Left forelimb (tissue), 1 donor: ENCODE measurements at regions not wholly inside any gene's neighbourhood (a gene's known extent, or its start where the extent isn't known, plus 50 kb on each side); places are given as distances from the start of the nearest gene placed in this dataset.
"Not testable (repeated sequence)": the region's sequence is repeated elsewhere in the genome, so short reads cannot be mapped to it uniquely, and the experiment has no call there.

Experiments used
- DNase-seq: peaks from one replicate; pipeline ENCODE4 v3.0.0-alpha.2; 2018; ENCODE audit warnings: low spot score

DNA sequence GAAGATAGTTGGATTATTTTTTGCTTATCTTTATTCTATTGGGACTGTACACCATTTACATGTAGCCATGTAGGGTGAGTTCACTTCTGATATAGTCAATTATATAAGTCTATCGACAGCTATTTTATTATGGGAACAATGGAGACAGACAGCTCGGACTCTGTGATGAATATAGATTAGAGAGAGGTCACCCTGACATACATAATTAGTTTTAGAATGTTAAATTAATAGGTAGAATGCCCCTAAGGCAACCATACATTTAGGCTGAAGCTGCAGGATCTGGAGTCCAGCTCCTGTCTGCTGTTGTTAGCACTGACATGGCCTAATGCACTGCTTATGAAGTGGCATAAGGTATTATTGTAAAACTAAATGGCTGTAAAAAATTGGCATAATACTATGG is 700.8 kb downstream of the MAT2B start:
- DNase-seq, result no peak

DNA sequence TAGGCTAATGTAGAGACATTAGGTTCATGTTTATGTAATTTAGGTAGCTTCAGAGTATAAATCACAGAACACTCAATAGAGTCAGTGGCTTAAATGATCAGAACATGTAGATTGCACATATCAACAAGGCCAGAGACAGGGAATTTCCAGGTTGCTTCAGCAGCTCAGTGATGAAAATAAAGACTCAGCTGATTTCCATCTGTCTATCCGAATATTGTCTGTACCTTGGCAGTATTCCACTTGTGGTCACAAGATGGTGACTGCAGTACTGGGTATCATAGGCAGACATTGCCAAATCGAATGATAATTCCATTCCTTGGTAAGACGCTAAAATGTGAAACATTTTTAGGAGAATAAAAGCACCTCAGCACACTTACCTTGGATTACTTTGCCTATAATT is 702.2 kb downstream of the MAT2B start:
- no peak for DNase-seq

DNA sequence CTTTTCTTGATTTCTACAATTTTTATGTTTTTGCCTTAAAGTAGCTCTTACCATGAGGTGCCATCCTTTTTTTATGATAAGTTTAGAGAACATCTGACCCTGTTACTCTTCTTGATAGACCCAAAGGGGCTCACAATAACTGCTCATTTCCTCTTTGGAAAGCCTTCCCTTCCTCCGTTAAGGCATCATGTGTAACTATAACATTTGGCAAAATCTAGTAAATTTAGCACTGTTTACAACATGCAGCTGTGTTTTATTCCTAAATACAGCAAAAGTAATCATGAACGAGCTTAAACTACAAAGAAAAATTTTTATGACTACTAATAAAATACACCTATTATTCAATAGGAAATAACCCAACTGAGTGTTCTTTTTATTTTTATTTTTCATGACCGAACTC is 705.1 kb downstream of the MAT2B start:
- DNase-seq, result no peak

DNA sequence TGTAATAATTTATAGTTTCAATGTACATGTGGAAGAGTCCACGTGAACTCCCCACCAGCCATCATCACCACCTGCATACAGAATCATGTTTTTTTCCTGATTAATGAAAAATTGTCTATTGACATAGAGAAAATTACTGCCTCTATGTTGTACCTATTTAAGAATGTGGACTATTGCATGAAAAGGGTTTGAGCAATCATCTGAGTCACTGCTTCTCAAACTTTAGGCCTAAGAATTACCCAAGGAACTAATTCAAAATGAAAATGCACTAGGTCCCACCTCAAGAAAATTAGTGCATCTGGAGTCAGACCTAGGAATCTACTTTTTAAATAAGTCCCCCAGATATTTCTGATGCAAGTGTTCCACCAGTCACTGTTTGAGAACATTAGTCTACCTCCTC is 709.3 kb downstream of the MAT2B start:
- DNase-seq, result no peak

DNA sequence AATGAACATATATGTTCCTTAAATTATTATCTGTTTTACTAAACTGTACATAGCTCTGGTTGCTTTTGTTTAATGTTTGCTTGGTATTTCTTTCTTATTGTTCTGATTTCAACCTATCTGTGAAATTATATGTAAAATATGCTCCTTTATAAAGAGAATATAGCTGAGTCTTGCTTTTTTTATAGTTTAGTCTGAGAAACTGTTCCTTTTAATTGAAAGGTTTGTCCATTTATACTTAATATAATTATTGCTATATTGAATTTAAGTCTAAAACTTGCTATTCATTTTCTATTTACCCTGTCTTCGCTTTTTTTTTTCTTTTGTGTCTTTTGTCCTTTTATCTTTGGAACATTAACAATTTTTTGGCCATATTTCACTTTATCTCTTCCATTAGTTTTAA is 712.0 kb downstream of the MAT2B start:
- no peak for DNase-seq

DNA sequence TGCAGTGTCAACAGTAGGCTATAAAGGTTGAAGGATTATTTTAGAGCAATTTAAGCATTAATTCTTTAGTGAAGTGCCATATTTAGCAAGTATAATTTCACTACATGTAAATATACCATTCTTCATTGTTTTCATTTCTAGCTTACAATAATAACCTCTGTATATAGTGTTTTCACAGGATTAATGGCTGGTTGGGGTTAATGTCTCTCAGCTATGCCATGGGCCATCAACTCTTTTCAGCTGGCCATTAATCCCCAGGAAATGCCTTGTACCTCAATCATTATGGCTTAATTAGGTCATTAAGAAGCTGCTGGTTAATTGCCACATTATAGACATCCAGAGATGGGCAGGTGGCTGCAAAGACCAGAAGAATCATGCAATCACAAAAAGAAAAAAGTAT is 715.1 kb downstream of the MAT2B start:
- DNase-seq, result no peak

DNA sequence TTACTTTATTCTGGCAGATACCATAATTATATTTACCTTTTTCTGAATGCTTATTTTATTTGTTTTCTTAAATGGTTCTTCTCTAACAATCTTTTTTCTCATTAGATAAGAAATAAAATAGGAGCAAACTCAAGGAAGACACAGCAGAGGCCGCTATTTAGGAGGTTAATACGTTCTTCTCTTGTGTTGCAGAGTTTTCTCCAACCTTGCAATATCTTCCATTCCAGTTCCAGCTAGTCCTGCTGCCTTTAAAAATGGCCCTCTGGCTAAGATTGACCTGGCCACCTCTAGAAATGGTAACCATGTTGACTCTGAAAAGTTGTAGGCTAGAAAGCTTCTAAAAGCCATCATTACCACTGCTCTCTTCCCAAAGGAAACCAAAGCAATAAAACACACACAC is 718.8 kb downstream of the MAT2B start:
- no peak for DNase-seq

DNA sequence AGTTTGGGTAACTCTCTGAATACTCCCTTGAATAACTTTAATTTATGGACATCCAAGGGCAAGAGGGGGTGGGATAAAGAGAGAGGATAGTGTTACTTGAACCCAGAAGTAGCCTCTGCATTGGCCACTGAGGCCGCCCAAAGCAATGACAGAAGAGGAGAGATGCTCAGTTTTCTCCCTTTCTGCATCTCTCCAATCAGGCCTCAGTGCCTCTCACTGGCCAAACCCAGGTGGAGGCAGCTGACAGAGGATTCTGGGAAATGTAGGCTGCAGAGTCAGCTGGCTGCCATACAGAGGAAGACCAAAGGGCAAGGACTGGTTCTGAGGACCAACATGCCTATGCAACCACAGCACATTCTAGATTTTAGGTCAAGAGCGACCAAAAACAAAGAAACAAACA is 719.4 kb downstream of the MAT2B start:
- DNase-seq, result no peak

DNA sequence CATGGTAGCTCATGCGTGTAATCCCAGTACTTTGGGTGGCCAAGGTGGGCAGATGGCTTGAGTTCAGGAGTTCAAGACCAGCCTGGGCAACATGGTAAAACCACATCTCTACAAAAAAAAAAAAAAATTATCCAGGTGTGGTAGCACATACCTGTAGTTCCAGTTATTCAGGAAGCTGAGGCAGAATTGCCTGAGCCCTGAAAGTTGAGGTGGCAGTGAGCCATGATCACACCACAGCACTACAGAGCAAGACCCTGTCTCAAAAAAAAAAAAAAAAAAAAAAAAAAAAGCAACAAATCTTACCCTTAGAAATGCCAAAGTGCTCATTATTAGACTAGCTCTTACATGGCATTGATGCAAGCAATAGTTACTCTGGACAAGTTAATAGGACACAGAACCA is 724.9 kb downstream of the MAT2B start:
- DNase-seq, result no peak

DNA sequence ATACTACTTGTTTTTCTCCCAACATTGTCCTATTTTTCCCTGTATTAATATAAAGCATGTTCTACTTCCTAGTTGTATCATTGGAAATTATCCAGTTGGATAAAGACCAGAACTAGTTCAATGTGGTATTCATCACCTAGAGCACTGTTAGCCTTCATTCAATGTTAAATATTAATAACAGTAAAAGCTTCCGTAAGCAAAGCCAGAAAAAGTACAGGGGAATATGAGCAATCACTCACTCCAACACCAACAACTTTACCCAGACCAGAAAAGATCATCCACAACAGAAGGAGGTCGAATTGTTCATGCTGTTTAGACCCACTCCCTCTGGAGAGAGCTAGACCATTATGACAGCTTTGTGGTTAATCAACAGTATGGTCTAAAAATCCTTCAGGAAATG is 728.4 kb downstream of the MAT2B start:
- DNase-seq, result no peak

DNA sequence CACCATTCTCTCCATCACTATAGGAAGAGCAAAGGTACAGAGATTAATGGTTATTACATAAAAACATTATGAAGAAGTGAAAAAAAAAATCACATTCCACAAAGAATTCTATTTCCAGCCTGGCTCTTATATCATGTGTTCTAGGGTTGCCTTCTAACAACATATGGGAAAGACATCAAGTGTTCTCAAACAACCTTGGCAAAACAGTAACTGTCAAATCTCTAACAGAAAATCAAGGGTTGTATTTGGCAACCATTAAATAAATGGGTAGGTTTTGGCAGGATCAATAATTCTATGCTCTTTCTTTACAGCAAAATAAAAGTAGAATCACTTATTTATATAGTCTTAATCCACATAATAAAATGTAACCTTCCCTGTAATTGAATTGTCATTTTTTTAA is 728.9 kb downstream of the MAT2B start:
- no peak for DNase-seq

DNA sequence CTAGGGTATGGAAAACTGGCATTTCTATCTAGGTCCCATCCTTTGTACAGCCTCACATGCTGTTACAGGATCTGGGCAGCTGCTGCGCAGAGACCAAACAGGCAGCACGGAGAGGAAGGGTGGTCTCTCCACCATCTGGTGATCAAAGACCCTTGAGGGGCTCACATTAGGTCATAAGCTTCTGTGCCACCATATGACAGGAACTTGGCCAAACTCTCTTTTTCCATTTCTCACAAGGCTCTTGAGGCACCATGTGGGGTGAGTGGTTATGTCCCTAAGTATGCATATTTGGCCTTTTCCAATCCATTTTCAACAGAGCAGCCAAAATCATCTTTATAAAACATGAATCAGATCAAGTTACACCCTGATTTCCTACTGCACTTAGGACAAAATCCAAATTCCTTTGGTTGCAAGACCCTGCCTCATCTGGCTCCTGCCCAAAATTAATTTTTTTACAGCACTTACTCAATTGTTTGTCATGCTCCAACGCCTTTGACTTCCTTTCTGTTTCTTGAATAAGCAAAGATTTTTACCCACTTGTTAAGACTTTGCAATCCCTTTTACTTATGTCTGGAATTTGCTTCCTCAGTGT is 730.0 kb downstream of the MAT2B start:
- no peak for DNase-seq

DNA sequence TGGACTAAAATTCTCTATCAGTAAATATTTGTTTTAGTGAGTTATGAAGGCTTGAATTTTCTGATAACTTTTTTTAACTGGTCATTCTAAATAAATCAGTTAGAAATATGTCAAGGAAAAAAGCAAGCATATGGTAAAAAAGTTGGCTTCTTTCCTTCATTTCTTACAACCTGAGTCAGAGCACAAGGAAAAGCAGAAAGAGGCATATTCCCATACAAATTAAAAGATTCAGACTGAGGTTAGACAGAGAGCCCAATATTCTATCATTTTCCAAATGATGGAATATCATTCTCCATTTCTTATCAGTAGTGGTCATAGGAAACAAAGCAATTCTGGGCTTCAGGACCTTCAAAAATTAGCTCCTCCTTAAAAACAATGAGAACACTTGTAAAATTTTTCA is 732.1 kb downstream of the MAT2B start:
- DNase-seq, result no peak

DNA sequence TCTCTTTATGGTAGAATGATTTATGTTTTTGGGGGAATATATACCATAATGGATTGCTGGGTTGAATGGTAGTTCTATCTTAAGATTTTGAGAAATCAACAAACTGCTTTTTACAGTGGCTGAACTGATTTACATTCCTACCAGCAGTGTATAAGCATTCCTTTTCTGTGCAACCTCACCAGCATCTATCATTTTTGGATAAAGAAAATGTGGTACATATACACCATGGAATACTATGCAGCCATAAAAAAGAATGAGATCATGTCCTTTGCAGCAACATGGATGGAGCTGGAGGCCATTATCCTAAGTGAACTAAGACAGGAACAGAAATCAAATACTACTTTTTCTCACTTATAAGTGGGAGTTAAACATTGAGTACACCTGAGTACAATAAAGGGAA is 746.4 kb downstream of the MAT2B start:
- not testable (repeated sequence) for DNase-seq

DNA sequence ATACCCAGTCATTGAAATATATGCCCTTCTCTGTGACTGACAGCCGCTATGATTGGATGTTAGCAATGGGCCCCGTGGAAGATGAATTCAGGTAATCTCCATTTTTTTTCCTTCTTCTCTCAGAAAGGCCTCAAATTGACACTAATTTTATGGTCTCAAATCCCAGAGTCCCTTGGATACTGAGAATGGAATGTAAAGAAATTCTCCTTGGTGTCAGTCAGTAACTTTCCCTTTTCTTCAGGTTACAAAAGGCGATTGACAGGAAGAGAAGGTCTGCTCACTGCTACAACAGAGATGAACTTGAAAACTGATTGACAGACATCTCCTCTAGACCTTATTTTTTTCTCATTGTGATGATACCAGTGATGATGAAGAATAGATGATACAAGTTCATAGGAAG is 748.3 kb downstream of the MAT2B start:
- DNase-seq, result no peak

DNA sequence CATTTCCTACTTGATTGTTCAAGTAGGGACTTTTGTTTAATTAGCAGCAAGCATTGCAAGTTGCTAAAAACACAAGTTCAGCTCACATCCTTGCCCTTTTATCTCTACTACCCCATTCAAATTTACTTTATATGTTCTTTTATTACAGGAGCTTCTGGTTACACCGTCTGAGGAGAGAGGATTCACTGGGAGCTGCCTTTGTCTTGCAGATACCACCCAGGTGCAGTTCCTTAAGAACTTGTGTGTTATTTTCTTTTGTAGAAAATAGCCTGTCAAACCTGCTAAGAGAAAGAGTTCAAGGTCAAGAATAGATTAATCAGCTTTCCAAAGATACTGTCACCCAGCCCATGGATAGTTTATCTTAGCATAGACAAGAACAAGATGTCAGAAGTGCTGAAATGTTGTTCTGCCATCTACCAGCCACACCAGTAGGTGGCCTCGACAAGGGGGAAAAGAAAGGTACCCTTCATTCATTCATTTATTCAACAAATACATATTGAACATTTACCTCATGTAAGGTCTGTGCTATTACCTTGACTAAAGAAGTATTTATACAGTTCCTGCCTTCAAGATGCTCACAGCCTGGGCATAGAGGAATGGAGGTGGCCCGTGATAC is 750.3 kb downstream of the MAT2B start:
- no peak for DNase-seq

DNA sequence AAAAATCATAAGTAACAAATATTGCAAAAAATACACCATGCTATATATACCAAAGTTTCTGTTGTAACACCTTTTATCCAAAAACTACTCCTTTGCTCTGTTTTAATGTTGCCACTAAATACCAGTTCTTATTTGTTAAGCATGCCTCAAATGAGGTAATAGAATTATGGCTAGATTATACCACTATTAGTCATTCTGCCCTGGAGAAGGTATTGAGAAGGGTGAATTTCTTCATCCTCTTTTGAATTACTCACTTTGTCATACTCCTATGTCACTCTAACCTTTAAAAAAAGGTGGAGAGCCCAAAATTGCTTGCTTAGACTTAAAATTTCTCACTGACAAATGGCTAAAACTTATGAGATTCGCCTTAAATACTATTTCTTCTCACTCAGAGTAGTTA is 750.9 kb downstream of the MAT2B start:
- no peak for DNase-seq

DNA sequence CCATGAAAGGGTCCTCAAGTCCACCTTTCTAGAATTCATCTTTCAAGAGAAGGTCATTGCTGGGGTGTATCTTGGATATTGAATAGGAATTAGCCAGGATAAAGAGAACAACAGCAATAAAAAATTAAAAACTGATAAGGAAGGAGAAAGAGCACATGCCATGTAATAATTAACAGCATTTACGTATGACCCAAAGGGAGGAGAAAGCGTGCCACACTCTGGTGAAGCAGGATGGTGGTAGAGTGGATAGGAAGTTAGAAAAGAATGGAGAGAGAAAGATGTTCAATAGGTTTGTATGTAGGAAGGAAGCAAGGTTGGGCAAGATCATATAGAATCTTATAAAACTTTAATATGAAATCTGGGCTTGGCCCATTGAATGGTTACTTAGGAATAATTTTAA is 751.5 kb downstream of the MAT2B start:
- no peak for DNase-seq

DNA sequence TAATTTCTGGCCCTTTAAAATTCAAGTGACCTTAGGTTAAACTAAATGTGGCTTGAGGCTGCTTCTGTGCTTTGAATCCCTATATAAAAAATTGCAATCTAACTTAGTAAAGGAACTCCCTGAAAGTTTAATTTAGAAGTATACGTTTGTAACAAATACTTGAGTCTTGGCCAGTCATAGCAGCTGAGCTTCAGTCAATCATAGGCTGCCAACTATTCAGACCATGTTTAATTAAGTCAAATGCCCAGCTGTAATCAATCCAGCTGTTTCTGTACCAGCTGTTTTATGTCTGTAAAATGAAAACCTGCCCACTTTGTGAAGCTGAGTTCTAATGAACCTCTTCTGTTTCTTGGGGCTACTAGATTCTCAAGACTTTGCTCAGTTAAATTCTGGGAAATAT is 760.1 kb downstream of the MAT2B start:
- no peak for DNase-seq

DNA sequence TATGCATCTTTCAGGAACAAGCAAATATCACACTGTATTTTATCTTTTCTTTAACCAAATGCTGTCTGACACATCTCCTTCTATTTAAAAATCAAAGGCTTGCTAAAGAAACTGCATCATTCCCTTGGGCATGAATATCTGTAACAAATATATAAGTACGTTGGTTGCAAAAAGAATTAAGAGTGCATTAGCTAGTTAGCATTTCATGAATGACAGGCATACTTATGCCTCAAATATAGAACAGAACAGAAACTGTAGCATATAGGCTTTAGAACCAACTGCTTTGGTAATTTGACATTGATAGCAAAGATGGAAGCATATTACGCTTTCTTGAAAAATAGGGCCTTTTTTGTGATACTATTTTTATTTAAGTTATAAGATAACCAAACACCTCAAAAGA is 761.2 kb downstream of the MAT2B start:
- DNase-seq, result no peak

DNA sequence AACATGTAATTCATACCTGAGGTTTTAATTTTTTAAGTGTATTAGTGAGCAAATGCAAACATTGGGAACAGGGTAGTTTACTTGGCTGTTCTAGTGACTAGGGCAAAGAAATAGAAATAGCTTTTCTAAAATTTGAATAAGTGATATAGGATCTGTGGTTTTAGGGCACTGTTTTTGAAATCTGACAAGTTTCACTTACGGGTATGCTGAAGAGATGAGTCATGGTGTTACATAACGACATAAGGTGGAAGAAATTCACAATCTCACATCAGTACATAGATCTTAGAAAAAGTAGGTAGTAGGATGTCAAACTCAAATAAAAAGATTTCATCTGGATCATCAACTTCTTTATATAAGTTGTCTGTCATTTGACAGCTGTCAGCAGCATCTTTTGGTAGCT is 772.3 kb downstream of the MAT2B start:
- no peak for DNase-seq

DNA sequence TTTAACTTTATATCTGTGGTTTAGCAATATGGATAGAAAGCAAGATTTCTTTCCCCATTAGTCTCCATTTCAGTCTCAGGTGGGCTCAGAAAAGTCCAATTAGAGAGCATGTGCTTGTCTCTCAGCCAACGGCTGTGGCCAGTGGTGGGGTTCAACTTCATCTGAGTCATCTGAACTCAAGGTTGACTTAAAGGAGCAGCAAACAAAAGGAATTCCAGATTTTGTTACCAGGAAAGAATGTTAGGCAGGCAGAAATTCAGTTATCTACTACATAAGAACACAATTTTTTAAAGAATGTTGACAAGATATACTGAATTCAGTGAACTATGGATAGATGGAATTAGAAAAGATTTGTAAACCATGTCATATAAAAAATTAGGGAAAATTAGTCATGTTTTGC is 784.1 kb downstream of the MAT2B start:
- DNase-seq, result no peak

DNA sequence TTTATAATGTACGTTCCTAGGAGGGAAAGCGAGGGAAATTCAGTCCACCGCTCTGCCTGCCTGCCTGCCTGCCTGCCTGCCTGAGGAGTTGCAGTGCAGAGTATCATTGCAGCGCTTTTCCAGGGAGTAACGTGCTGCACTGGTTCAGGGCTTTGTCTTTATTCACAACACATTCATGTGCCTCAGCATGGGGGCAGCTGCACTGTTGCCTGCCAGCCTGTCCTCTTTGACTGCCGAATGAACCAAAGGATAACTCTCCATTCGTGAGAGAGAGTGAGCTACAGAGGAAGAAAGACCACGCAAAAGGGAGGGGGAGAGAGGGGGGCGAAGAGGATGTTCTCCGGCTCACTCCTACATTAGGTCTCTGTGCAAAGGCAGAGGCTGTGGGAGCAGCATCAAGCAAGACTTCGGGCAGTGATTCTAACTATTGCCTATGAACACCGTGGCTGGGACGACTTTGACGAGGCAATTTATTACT is 791.2 kb downstream of the MAT2B start:
- peak; percentile 74 for DNase-seq

DNA sequence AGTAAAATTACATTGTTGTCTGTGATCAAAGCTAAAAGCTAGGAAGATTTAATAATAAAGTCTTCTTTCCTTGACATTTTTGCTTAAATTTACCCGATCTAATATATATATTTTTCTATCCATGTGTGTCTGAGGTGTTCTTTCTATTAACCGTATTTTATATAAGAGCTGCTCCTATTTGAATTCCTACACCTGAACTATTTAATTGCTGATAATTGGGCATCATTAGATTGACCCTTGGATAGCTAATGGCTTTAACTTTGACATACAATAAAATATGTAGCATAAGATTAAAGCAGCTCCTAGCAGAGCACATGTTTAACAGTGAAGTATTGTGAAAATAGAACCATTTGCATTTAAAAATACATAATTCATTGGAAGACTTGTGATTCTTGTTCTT is 792.7 kb downstream of the MAT2B start:
- DNase-seq, result no peak
